ENCODE measurements at regions not wholly inside any gene's neighbourhood (a gene's known extent, or its start where the extent isn't known, plus 50 kb on each side); places are given as distances from the start of the nearest gene placed in this dataset.

DNA sequence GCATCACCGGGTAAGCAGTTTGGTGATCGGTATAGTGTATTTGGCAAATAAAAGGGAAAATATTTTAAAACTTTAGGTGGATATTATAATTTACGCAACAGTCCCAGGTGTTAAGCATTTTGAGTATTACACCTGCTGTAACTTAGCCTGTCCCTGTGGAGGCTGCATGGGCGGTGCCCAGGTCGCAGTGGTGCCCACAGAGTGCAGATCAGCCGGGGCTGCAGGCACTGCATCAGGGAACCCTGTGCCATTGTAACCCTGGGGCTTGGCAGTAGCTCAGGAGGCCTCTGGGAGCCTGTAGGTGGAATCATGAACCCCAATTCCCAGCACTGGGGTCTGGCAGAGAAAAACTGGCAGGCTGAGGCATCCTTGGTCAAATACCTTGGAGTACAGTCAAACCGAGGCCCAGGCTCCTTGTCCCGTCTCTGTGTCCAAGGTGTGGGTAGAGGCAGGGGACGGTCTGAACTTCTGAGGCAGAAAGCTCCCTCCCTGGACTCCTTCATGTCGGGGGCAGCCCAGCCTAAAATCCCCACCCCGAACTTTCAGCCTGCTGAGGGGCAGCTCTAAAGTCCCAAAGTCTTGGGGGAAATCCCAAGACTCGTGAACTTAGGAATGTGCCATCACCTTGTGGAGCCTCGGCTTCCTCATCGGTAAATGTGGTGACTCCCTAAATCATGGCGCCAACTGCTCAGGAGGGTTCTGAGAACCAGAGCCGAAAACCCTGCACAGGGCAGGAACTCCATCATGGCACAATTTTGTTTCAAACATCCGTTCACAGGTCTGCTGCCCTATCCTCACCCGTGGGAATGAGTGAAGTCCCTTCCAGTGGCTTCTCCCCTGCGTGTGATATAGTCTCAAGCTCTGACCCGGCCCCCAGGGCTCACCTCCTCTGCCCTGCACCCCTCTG, 85.7 kb downstream of the INHBB start:
- TF ChIP-seq, protein P1, sequence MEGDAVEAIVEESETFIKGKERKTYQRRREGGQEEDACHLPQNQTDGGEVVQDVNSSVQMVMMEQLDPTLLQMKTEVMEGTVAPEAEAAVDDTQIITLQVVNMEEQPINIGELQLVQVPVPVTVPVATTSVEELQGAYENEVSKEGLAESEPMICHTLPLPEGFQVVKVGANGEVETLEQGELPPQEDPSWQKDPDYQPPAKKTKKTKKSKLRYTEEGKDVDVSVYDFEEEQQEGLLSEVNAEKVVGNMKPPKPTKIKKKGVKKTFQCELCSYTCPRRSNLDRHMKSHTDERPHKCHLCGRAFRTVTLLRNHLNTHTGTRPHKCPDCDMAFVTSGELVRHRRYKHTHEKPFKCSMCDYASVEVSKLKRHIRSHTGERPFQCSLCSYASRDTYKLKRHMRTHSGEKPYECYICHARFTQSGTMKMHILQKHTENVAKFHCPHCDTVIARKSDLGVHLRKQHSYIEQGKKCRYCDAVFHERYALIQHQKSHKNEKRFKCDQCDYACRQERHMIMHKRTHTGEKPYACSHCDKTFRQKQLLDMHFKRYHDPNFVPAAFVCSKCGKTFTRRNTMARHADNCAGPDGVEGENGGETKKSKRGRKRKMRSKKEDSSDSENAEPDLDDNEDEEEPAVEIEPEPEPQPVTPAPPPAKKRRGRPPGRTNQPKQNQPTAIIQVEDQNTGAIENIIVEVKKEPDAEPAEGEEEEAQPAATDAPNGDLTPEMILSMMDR (IDR thresholded peaks at IDR 0.05; ENCODE audit: borderline replicate concordance) = no peak
- Histone ChIP-seq H3K4me3 (no peak overlapping the region), H3K4me1 (no peaks in the 10 kb centered on the region), H3K27ac (replicated peaks) (no peak overlapping the region), H3K36me3 (no peaks in the 10 kb centered on the region), H3K27me3 (ENCODE audit: low read depth) (peaks cover 57% of the 10 kb centered on the region), H3K9me3 (replicated peaks) (no peaks in the 10 kb centered on the region)
- DNase-seq = no peak
- intact Hi-C loops (cut with micrococcal nuclease) = no loop called here

DNA sequence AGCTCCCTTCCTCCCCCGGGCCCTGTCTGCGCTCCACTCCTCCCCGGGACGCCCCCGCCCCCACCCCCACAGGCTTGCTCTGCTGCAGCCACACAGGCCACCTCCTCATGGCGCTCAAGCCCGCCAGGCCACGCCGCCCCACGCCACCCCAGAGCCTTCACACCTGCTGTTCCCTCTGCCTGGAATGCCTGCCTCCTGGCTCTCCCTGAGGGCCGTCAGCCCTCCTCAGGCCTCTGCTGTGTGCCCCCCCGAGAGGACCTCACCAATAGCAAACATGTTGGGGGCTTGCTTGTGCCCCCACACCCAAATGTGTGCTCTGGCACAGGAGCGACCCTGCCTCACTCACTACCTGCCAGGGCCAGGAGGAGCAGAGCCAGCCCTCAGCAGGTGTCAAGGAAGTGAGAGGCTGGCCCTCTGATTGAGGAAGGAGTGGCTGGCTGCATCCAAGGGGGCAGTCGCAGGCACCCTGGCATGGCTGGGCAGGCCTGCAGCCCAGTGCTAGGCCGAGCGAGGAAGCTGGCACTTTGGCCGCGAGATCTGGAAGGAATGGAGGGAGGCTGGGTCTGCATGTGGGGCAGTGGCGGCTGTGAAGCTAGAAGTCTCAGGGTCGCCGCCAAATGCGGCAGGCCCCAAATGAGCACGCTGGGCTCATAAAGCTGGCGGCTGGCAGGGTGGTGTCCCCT, 86.5 kb downstream of the INHBB start:
- intact Hi-C loops (cut with micrococcal nuclease) = no loop called here
- Histone ChIP-seq H3K27ac (replicated peaks) (no peak overlapping the region), H3K9me3 (replicated peaks) (no peaks in the 10 kb centered on the region), H3K27me3 (ENCODE audit: low read depth) (peaks cover 63% of the 10 kb centered on the region), H3K4me1 (no peaks in the 10 kb centered on the region), H3K4me3 (no peak overlapping the region), H3K36me3 (no peaks in the 10 kb centered on the region)
- TF ChIP-seq, protein P1 (IDR thresholded peaks at IDR 0.05; ENCODE audit: borderline replicate concordance) = no peak
- DNase-seq = no peak

DNA sequence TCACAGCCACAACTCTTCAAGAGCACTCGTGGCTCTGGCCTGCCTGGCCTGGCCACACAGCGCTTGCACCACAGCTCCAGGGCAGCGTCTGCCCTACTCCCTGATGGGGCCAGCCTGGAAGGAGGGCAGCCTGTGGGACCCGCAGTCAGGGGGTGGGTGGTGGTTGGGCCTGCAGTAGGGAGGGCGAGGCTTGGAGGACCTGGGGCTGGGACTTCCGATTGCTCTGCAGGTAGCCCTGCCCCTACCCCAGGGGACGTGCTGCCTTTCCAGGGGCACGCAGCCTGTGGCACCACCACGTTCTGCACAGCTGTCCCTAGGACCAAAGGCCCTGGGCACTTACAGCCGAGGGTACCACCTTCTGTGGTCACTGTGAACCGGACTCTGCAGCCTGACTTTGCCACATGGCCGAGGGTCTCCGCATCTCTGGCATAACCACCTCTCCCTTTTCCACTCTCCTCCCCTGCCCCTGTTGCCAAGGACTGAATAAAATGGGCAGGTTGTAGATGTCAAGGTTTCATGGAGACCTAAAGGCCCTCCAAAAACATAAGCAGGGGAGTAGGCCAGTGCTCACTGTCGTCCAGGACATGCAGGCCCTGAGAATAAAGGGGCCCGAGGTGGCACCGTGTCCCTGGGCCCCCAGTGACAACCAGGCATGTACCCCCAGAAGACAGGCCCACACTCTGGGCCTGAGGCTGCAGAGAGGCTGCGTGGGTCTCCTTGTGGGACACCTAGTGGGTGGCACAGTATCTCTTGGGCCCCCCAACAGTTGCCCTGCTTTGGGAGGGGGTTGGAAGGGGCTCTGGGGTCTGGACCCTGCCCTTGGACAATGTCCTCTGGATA, 87.3 kb downstream of the INHBB start:
- H3K9me3 ChIP-seq (replicated peaks) = no peaks in the 10 kb centered on the region
- H3K4me3 ChIP-seq = no peak overlapping the region
- H3K4me1 ChIP-seq = no peaks in the 10 kb centered on the region
- no peaks in the 10 kb centered on the region for H3K36me3 ChIP-seq
- DNase-seq = no peak
- TF ChIP-seq, protein P1 (IDR thresholded peaks at IDR 0.05; ENCODE audit: borderline replicate concordance) = no peak
- H3K27ac ChIP-seq (replicated peaks) = no peak overlapping the region
- H3K27me3 ChIP-seq (ENCODE audit: low read depth) = peaks cover 64% of the 10 kb centered on the region
- intact Hi-C loops (cut with micrococcal nuclease) = no loop called here

DNA sequence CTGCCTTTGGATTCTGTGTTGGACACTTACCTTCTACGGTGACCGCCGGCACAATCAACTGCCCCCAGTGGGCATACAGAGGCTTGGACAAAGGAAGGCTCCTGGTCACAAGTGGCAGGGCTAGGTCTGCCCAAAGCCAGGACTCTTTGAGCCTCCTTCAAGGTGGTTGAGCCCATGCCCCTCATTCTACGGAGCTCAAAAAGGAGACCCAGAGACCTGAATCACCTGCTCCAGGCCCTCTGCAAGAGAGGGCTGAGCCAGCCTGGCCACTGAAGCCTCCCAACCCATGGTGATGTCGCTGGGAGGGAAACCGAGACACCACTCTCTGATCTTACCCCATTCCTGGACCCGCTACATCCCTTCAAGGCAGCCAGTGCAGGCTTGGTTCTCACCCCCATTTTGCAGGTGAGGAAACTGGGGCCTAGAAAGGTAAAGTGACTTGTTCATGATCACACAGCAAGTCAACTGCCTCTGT, 87.9 kb downstream of the INHBB start:
- Histone ChIP-seq H3K4me1 (no peaks in the 10 kb centered on the region), H3K4me3 (no peak overlapping the region), H3K9me3 (replicated peaks) (no peaks in the 10 kb centered on the region), H3K36me3 (no peaks in the 10 kb centered on the region), H3K27me3 (ENCODE audit: low read depth) (peaks cover 64% of the 10 kb centered on the region), H3K27ac (replicated peaks) (no peak overlapping the region)
- DNase-seq = no peak
- TF ChIP-seq, protein P1 (IDR thresholded peaks at IDR 0.05; ENCODE audit: borderline replicate concordance) = no peak
- intact Hi-C loops (cut with micrococcal nuclease) = no loop called here

All from left ventricle myocardium inferior (tissue), 1 donor.